ENCODE measurements at regions not wholly inside any gene's neighbourhood (a gene's known extent, or its start where the extent isn't known, plus 50 kb on each side); places are given as distances from the start of the nearest gene placed in this dataset.
A peak's percentile ranks its signal among the peaks of the same experiment; 100 is the strongest.
"Not testable (repeated sequence)": the region's sequence is repeated elsewhere in the genome, so short reads cannot be mapped to it uniquely, and the experiment has no call there.

DNA sequence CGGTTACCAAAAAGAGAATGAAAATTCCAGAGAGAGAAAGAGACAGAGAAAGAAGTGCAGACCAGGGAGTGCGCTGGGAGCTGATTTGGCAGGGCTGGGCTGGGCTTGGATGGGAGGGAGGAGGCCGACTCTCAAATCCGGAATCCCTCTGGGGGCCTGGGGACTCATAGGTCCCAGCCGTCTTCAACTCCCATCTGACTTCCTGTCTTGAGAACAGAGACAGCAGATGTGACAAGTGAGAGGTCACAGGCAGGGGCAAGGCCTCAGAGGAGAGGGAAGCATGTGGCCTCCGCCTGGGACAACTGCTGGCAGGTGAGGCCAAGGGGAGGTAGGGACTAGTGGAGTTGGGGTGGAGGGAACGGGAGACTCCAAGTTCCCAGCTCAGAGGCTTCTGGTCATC, 172.9 kb downstream of the GOSR1 start:
- not testable (repeated sequence) for H3K4me3 ChIP-seq (ENCODE audit: low read depth, low read length); H3K36me3 ChIP-seq (ENCODE audit: control insufficient read depth, insufficient read depth, low read length); DNase-seq (ENCODE audit: low read depth); FAIRE-seq; H3K27me3 ChIP-seq (ENCODE audit: control insufficient read depth, insufficient read depth, low read length)

DNA sequence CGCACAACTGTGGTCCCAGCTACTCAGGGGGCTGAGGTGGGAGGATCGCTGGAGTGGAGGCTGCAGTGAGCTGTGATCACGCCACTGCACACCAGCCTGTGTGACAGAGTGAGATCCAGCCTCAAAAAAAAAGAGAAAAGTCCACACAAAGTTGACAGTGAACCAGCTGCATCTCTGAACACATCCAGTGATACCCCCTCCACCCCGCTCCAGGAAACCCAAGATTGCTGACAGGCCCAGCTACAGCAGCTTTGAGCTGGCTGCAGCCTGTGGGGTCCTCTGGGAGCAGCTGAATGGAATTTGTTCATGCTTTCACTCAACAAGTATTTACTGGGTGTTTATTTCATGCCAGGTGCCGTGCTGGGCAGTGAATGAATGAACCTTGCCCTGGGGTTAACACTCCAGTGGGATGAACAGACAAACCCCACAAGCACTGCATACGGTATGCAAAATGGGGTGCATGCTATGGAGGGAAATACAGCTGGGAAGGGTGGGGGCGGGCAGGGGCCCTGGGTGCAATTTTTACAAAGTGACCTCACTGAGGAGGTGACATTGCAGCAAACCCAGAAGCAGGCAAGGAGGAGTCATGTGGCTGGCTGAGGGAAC, 170.9 kb downstream of the GOSR1 start:
- H3K36me3 ChIP-seq (ENCODE audit: control insufficient read depth, insufficient read depth, low read length); H3K4me3 ChIP-seq (ENCODE audit: low read depth, low read length); DNase-seq (ENCODE audit: low read depth); FAIRE-seq; H3K27me3 ChIP-seq (ENCODE audit: control insufficient read depth, insufficient read depth, low read length): not testable (repeated sequence)

DNA sequence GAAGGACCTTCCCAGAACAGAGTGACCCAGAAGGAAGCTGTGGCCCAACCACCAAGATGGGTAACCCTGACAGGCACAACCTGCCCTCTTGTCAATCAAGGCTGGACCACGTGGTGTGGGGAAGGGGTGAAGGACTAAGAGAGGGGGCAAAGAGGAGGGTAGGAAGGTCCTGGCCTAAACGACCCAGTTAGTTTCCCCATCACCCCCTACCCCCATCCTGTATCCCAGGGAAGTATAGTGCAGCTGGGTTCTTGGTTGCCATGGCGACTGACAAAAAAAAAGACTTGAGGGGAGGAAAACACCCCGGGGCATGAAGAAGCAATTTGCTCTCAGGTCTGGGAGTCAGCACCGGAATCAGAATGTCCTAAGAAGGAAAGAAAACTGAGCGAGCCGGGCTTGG, 168.7 kb downstream of the GOSR1 start:
- H3K4me3 ChIP-seq (ENCODE audit: low read depth, low read length); H3K27me3 ChIP-seq (ENCODE audit: control insufficient read depth, insufficient read depth, low read length); DNase-seq (ENCODE audit: low read depth); H3K36me3 ChIP-seq (ENCODE audit: control insufficient read depth, insufficient read depth, low read length); FAIRE-seq: not testable (repeated sequence)

DNA sequence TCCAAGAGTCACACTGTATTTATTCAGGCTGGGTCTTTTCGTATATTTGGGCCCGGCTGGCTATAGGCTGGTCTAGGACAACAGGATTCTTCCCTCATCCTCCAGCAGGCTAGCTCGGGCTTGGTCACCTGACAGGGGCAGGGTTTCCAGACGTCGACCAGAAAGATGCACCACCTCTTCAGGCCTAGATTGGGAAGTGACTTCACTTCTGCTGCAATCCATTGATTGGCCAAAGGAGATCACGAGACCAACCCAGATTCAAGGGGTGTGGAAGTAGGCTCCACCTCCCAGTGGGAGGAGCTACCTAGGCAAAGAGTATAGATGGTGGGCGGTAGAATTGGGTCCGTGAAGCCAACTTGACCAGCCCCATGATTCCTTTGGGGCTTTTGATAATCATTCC, 167.5 kb downstream of the GOSR1 start:
- not testable (repeated sequence) for H3K27me3 ChIP-seq (ENCODE audit: control insufficient read depth, insufficient read depth, low read length); H3K36me3 ChIP-seq (ENCODE audit: control insufficient read depth, insufficient read depth, low read length); H3K4me3 ChIP-seq (ENCODE audit: low read depth, low read length); DNase-seq (ENCODE audit: low read depth); FAIRE-seq

DNA sequence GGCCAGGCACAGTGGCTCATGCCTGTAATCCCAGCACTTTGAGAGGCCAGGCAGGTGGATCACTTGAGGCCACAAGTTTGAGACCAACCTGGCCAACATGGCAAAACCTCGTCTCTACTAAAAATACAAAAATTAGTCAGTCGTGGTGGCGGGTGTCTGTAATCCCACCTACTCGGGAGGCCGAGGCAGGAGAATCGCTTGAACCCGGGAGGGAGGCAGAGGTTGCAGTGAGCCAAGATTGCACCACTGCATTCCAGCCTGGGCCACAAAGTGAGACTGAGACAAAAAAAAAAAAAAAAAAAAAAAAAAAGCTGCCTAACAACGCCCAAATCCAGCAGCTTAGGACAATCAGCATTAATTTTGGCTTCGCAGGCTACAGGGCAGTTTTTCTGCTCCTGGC, 167.1 kb downstream of the GOSR1 start:
- not testable (repeated sequence) for FAIRE-seq; H3K27me3 ChIP-seq (ENCODE audit: control insufficient read depth, insufficient read depth, low read length); H3K36me3 ChIP-seq (ENCODE audit: control insufficient read depth, insufficient read depth, low read length); H3K4me3 ChIP-seq (ENCODE audit: low read depth, low read length); DNase-seq (ENCODE audit: low read depth)

DNA sequence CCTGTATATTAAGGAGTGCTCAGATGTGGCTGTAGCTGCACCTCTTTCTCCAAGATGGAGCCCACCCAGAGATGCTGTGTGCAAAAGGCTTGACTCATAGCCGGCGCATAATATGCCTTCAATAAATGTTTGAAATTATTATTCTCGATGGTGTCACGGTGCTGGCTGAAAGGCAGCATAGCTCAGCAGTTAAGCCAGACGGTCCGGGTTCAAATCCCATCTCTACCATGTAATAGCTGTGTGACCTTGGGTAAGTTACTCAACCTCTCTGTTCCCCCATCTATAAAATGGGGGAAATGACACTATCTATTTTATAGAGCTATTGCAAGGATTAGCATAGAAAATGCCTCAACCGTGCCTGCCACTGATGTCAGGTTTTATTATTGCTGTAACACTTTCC, 164.2 kb downstream of the GOSR1 start:
- not testable (repeated sequence) for H3K4me3 ChIP-seq (ENCODE audit: low read depth, low read length); H3K36me3 ChIP-seq (ENCODE audit: control insufficient read depth, insufficient read depth, low read length); FAIRE-seq; H3K27me3 ChIP-seq (ENCODE audit: control insufficient read depth, insufficient read depth, low read length); DNase-seq (ENCODE audit: low read depth)

DNA sequence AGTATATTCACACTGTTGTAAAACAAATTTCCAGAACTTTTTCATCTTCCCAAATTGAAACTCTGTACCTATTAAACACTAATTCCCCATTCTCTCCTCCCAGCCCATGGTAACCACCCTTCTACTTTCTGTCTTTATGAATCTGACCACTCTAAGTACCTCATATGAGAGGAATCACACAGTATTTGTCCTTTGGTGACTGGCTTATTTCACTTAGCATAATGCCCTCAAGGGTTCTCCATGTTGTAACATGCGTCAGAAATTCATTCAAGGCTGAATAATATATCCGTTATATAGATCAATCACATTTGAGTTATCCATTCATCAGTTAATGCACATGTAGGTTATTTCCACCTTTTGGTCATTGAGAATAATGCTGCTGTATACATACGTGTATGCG, 162.2 kb downstream of the GOSR1 start:
- DNase-seq (ENCODE audit: low read depth): peak; percentile 2
- not testable (repeated sequence) for H3K27me3 ChIP-seq (ENCODE audit: control insufficient read depth, insufficient read depth, low read length); H3K4me3 ChIP-seq (ENCODE audit: low read depth, low read length); H3K36me3 ChIP-seq (ENCODE audit: control insufficient read depth, insufficient read depth, low read length); FAIRE-seq

DNA sequence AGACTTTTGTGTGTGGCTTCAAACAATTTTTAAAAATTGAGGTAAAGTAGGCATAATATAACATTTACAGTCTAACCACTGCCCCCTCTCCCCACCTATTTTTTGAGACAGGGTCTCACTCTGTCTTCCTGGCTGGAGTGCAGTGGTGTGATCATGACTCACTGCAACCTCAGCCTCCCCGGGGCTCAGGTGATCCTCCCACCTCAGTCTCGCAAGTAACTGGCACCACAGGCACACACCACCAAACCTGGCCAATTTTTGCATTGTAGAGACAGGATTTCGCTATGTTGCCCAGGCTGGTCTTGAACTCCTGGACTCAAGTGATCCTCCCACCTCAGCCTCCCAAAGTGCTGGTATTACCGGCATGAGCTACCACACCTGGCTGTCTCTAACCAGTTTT, 161.8 kb downstream of the GOSR1 start:
- not testable (repeated sequence) for H3K27me3 ChIP-seq (ENCODE audit: control insufficient read depth, insufficient read depth, low read length); FAIRE-seq; H3K4me3 ChIP-seq (ENCODE audit: low read depth, low read length); H3K36me3 ChIP-seq (ENCODE audit: control insufficient read depth, insufficient read depth, low read length)
- peak; percentile 37 for DNase-seq (ENCODE audit: low read depth)

DNA sequence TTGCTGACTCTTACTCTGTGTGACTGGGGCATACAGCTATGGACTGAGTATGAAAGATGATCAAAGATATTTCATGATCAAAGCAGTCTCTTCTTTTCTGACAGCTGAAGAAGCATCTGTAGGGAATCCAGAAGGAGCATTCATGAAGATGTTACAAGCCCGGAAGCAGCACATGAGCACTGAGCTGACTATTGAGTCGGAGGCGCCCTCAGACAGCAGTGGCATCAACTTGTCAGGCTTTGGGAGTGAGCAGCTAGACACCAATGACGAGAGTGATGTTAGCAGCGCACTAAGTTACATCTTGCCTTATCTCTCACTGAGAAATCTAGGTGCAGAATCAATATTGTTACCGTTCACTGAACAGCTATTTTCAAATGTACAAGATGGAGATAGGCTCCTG, 154.4 kb downstream of the GOSR1 start:
- not testable (repeated sequence) for H3K27me3 ChIP-seq (ENCODE audit: control insufficient read depth, insufficient read depth, low read length); H3K4me3 ChIP-seq (ENCODE audit: low read depth, low read length); H3K36me3 ChIP-seq (ENCODE audit: control insufficient read depth, insufficient read depth, low read length); FAIRE-seq; DNase-seq (ENCODE audit: low read depth)

DNA sequence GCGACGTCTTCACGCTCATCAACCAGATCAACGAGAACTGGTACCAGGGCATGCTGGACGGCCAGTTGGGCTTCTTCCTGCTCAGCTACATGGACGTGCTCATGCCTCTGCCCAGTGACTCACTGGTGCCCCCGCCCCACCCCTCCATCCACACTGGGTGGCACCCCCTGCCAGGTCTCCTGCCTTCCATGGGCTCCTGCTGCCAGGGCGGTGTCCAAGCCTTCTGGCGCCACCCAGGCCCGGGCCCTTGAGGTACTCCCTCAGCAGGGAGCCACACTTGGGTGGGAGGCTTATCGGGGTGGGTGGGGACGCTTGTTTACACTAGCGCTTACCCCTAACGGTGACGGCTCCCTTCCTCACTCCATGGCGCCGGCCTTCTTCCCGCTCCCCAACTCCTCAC, 148.2 kb downstream of the GOSR1 start:
- not testable (repeated sequence) for DNase-seq (ENCODE audit: low read depth); H3K36me3 ChIP-seq (ENCODE audit: control insufficient read depth, insufficient read depth, low read length); H3K4me3 ChIP-seq (ENCODE audit: low read depth, low read length); FAIRE-seq; H3K27me3 ChIP-seq (ENCODE audit: control insufficient read depth, insufficient read depth, low read length)

DNA sequence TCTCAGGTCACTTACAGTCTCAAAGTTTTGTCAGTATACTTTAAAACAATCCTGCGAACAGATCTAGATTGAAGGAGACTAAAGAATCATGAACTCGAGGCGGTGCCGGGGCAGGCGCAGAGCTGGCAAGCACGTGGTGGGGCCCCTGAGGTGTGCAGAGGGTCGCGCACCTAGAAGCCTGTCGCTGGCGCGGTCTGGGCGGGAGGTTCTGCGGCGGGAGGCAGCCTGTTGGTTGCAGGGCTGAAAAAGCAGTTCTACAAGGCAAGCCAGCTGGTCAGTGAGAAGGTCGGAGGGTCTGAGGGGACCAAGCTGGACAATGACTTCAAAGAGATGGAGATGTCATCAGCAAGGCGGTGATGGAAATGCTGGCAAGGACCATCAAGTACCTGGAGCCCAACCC, 147.0 kb downstream of the GOSR1 start:
- not testable (repeated sequence) for H3K36me3 ChIP-seq (ENCODE audit: control insufficient read depth, insufficient read depth, low read length); H3K27me3 ChIP-seq (ENCODE audit: control insufficient read depth, insufficient read depth, low read length); FAIRE-seq; H3K4me3 ChIP-seq (ENCODE audit: low read depth, low read length); DNase-seq (ENCODE audit: low read depth)

DNA sequence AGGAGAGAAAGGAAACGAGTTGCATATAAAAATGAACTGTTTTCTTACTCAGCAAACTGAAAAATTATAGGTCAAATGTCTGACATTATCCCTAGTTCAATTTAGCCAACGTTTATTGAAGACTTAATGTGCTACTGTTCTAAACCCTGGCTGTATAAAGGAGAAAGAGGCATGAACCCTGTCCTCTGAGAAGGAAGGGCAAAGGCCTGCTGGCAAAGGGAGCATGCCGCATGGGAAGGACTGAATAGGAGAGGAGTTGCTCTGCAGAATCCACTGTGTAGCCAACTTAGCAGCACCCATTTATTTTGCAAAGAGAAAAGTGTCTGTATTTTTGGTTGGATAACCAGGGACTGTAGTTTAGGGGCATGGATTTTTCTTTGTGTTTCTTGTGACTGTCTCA, 132.5 kb downstream of the GOSR1 start:
- FAIRE-seq; H3K27me3 ChIP-seq (ENCODE audit: control insufficient read depth, insufficient read depth, low read length); H3K4me3 ChIP-seq (ENCODE audit: low read depth, low read length); H3K36me3 ChIP-seq (ENCODE audit: control insufficient read depth, insufficient read depth, low read length); DNase-seq (ENCODE audit: low read depth): not testable (repeated sequence)

Data from bronchial epithelial cell (primary cell).